ENCODE measurements at regions not wholly inside any gene's neighbourhood (a gene's known extent, or its start where the extent isn't known, plus 50 kb on each side); places are given as distances from the start of the nearest gene placed in this dataset.
"Not testable (repeated sequence)": the region's sequence is repeated elsewhere in the genome, so short reads cannot be mapped to it uniquely, and the experiment has no call there.

GRCh38 chr2:37760471-37760870, 89.0 kb upstream of the CDC42EP3 start:
- Histone ChIP-seq H3K79me2 (ENCODE audit: control insufficient read depth, insufficient read depth, low read length) (no peaks in the 10 kb centered on the region), H4K20me1 (ENCODE audit: control insufficient read depth, extremely low read depth, insufficient read depth, low read length) (no peaks in the 10 kb centered on the region), H3K4me2 (ENCODE audit: extremely low read depth, insufficient read depth, low read length) (no peak overlapping the region), H3K4me3 (replicated peaks in 1 of 4; ENCODE audit: control extremely low read depth in 1 of 4, insufficient read depth in 1 of 4, low read depth in 3 of 4, low read length in 4 of 4) (no peak overlapping the region), H3K36me3 (ENCODE audit: control insufficient read depth, insufficient read depth, low read length) (no peaks in the 10 kb centered on the region), H3K27me3 (ENCODE audit: control insufficient read depth, insufficient read depth, low read length) (no peaks in the 10 kb centered on the region), H3K4me1 (ENCODE audit: control insufficient read depth, extremely low read depth, insufficient read depth, low read length) (peaks cover 3% of the 10 kb centered on the region), H2AFZ (ENCODE audit: low read length) (no peak overlapping the region), H3K9me3 (ENCODE audit: control insufficient read depth, insufficient read depth, low read depth, low read length) (no peaks in the 10 kb centered on the region), H3K27ac (ENCODE audit: insufficient read depth, low read length) (no peak overlapping the region), H3K9ac (ENCODE audit: insufficient read depth, low read length) (no peak overlapping the region)
- no peak for DNase-seq (ENCODE audit: low read depth in 2 of 2)
- TF ChIP-seq EZH2 (IDR thresholded peaks at IDR 0.05; ENCODE audit: low read length, missing control alignments) (no peak), CTCF (conservative IDR thresholded peaks at IDR 0.05 in 1 of 2, IDR thresholded peaks at IDR 0.05 in 1 of 2; ENCODE audit: low read depth in 1 of 2, low read length in 2 of 2) (no peak)

GRCh38 chr2:37762281-37762680, 90.8 kb upstream of the CDC42EP3 start:
- not testable (repeated sequence) for H3K9me3 ChIP-seq (ENCODE audit: control insufficient read depth, insufficient read depth, low read depth, low read length); H3K9ac ChIP-seq (ENCODE audit: insufficient read depth, low read length); H2AFZ ChIP-seq (ENCODE audit: low read length); H3K4me1 ChIP-seq (ENCODE audit: control insufficient read depth, extremely low read depth, insufficient read depth, low read length); H3K4me2 ChIP-seq (ENCODE audit: extremely low read depth, insufficient read depth, low read length); H3K27ac ChIP-seq (ENCODE audit: insufficient read depth, low read length); H3K79me2 ChIP-seq (ENCODE audit: control insufficient read depth, insufficient read depth, low read length); H3K4me3 ChIP-seq (replicated peaks in 1 of 4; ENCODE audit: control extremely low read depth in 1 of 4, insufficient read depth in 1 of 4, low read depth in 3 of 4, low read length in 4 of 4); H3K27me3 ChIP-seq (ENCODE audit: control insufficient read depth, insufficient read depth, low read length); H3K36me3 ChIP-seq (ENCODE audit: control insufficient read depth, insufficient read depth, low read length); H4K20me1 ChIP-seq (ENCODE audit: control insufficient read depth, extremely low read depth, insufficient read depth, low read length)
- peak; percentile 55 to 57 for DNase-seq (ENCODE audit: low read depth in 2 of 2)

GRCh38 chr2:37764739-37765138, 93.3 kb upstream of the CDC42EP3 start:
- no peak overlapping the region for H3K27ac ChIP-seq (ENCODE audit: insufficient read depth, low read length)
- H3K4me1 ChIP-seq (ENCODE audit: control insufficient read depth, extremely low read depth, insufficient read depth, low read length): peaks cover 14% of the 10 kb centered on the region
- no peaks in the 10 kb centered on the region for H4K20me1 ChIP-seq (ENCODE audit: control insufficient read depth, extremely low read depth, insufficient read depth, low read length)
- H3K36me3 ChIP-seq (ENCODE audit: control insufficient read depth, insufficient read depth, low read length): no peaks in the 10 kb centered on the region
- H3K4me2 ChIP-seq (ENCODE audit: extremely low read depth, insufficient read depth, low read length): no peak overlapping the region
- no peaks in the 10 kb centered on the region for H3K27me3 ChIP-seq (ENCODE audit: control insufficient read depth, insufficient read depth, low read length)
- no peak overlapping the region for H2AFZ ChIP-seq (ENCODE audit: low read length)
- H3K9ac ChIP-seq (ENCODE audit: insufficient read depth, low read length): no peak overlapping the region
- no peak for DNase-seq (ENCODE audit: low read depth in 2 of 2)
- TF ChIP-seq EZH2 (IDR thresholded peaks at IDR 0.05; ENCODE audit: low read length, missing control alignments) (no peak), CTCF (conservative IDR thresholded peaks at IDR 0.05 in 1 of 2, IDR thresholded peaks at IDR 0.05 in 1 of 2; ENCODE audit: low read depth in 1 of 2, low read length in 2 of 2) (no peak)
- H3K4me3 ChIP-seq (replicated peaks in 1 of 4; ENCODE audit: control extremely low read depth in 1 of 4, insufficient read depth in 1 of 4, low read depth in 3 of 4, low read length in 4 of 4): no peak overlapping the region
- H3K79me2 ChIP-seq (ENCODE audit: control insufficient read depth, insufficient read depth, low read length): no peaks in the 10 kb centered on the region
- H3K9me3 ChIP-seq (ENCODE audit: control insufficient read depth, insufficient read depth, low read depth, low read length): no peaks in the 10 kb centered on the region
